SK-N-SH treated with all-trans-retinoic acid at 6 μM for 48 hours (cell line): ENCODE measurements at regions not wholly inside any gene's neighbourhood (a gene's known extent, or its start where the extent isn't known, plus 50 kb on each side); places are given as distances from the start of the nearest gene placed in this dataset.

ENCODE experiments used
- ATAC-seq: fragments of 200-7000 bp; cut with Tn5 transposase; 3 replicates; pipeline ENCODE4 v1.9.1; 2020; ENCODE audit warnings: mild to moderate bottlenecking, moderate library complexity
- ARNTL ChIP-seq: fragments of 450-650 bp; formaldehyde crosslinking; IDR thresholded peaks from 2 replicates; pipeline ENCODE4 v1.5.0; 2020; ENCODE audit warnings: low read depth, mild to moderate bottlenecking, moderate library complexity, borderline replicate concordance
- CREB5 ChIP-seq: fragments of 250-450 bp; sonication (Bioruptor Pico); IDR thresholded peaks from 2 replicates; pipeline ENCODE4 v1.5.1; 2020; ENCODE audit warnings: low read depth, mild to moderate bottlenecking, moderate library complexity
- CSDC2 ChIP-seq: fragments of 250-450 bp; sonication (Bioruptor Pico); IDR thresholded peaks from 2 replicates; pipeline ENCODE4 v1.5.0; 2020; ENCODE audit warnings: mild to moderate bottlenecking, moderate library complexity
- ESRRG ChIP-seq: fragments of 250-450 bp; sonication (Bioruptor Pico); IDR thresholded peaks from 2 replicates; pipeline ENCODE4 v1.6.1; 2021; ENCODE audit warnings: mild to moderate bottlenecking
- GLIS3 ChIP-seq: fragments of 250-450 bp; sonication (Bioruptor Pico); IDR thresholded peaks from 2 replicates; pipeline ENCODE4 v1.5.0; 2020; ENCODE audit warnings: mild to moderate bottlenecking, moderate library complexity
- ISL1 ChIP-seq: fragments of 250-450 bp; sonication (Bioruptor Pico); IDR thresholded peaks from 2 replicates; pipeline ENCODE4 v2.1.2; 2022; ENCODE audit warnings: mild to moderate bottlenecking, moderate library complexity
- OSR1 ChIP-seq: fragments of 250-450 bp; sonication (Bioruptor Pico); IDR thresholded peaks from 2 replicates; pipeline ENCODE4 v1.8.0; 2022; ENCODE audit warnings: moderate library complexity, mild to moderate bottlenecking, inconsistent platforms
- POU6F1 ChIP-seq: fragments of 250-450 bp; sonication (Bioruptor Pico); IDR thresholded peaks from 2 replicates; pipeline ENCODE4 v1.8.0; 2021; ENCODE audit warnings: low read depth, mild to moderate bottlenecking, moderate library complexity, borderline replicate concordance
- PPARA ChIP-seq: fragments of 250-450 bp; sonication (Bioruptor Pico); IDR thresholded peaks from 2 replicates; pipeline ENCODE4 v1.5.0; 2020; ENCODE audit warnings: mild to moderate bottlenecking, borderline replicate concordance
- RARB ChIP-seq: fragments of 250-450 bp; sonication (Bioruptor Pico); IDR thresholded peaks from 2 replicates; pipeline ENCODE4 v1.8.0; 2021; ENCODE audit warnings: mild to moderate bottlenecking, moderate library complexity
- TCF4 ChIP-seq: fragments of 250-450 bp; sonication (Bioruptor Pico); IDR thresholded peaks from 2 replicates; pipeline ENCODE4 v1.8.0; 2021; ENCODE audit warnings: mild to moderate bottlenecking, moderate library complexity, borderline replicate concordance
- TOX ChIP-seq: fragments of 250-450 bp; sonication (Bioruptor Pico); IDR thresholded peaks from 2 replicates; pipeline ENCODE4 v1.8.0; 2021; ENCODE audit warnings: mild to moderate bottlenecking, moderate library complexity, borderline replicate concordance
- ZC3H10 ChIP-seq: fragments of 250-450 bp; sonication (Bioruptor Pico); IDR thresholded peaks from 2 replicates; pipeline ENCODE4 v1.5.1; 2021; ENCODE audit warnings: mild to moderate bottlenecking, moderate library complexity
- ZFP3 ChIP-seq: fragments of 250-450 bp; sonication (Bioruptor Pico); IDR thresholded peaks from 2 replicates; pipeline ENCODE4 v1.5.0; 2020; ENCODE audit warnings: mild to moderate bottlenecking, moderate library complexity
- ZFP30 ChIP-seq: fragments of 450-650 bp; formaldehyde crosslinking; IDR thresholded peaks from 2 replicates; pipeline ENCODE4 v1.5.0; 2022; ENCODE audit warnings: mild to moderate bottlenecking, moderate library complexity
- ZNF565 ChIP-seq: fragments of 450-650 bp; formaldehyde crosslinking; conservative IDR thresholded peaks from 2 replicates; pipeline ENCODE4 v1.5.0; 2020; ENCODE audit warnings: low read depth, mild to moderate bottlenecking, moderate library complexity
- ZNF70 ChIP-seq: fragments of 450-650 bp; formaldehyde crosslinking; IDR thresholded peaks from 2 replicates; pipeline ENCODE4 v1.5.0; 2020; ENCODE audit warnings: mild to moderate bottlenecking, moderate library complexity
- ZNF8 ChIP-seq: fragments of 450-650 bp; formaldehyde crosslinking; IDR thresholded peaks from 2 replicates; pipeline ENCODE4 v1.5.0; 2020; ENCODE audit warnings: mild to moderate bottlenecking, moderate library complexity
- TF ChIP-seq, protein P1 (sequence below): fragments of 250-450 bp; sonication (Bioruptor Pico); IDR thresholded peaks from 2 replicates; pipeline ENCODE4 v1.8.0; 2020; ENCODE audit warnings: mild to moderate bottlenecking, moderate library complexity, borderline replicate concordance
- TF ChIP-seq, protein P2 (sequence below): fragments of 250-450 bp; sonication (Bioruptor Pico); IDR thresholded peaks from 2 replicates; pipeline ENCODE4 v1.5.1; 2021; ENCODE audit warnings: mild to moderate bottlenecking, moderate library complexity

DNA sequence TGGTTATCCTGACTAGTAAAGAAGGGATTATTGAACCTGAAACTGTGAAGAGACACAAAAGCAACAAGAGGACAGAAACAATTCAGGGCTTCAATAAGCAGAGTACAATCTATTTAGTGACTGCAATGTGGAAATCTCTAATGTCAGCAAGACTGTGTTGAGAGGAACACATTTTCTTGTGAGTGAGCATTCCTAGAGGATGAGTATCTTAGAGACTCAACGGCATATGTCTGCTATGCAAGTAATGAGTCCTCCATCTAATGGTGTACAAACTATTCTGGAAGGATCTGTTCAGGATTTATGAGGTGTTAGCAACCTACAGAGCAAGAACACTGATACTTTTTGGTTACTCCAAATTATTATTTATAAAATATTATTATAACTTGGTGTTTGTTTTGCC is 226.5 kb upstream of the NDN start:
- ATAC-seq: no peak
- no peak for TF ChIP-seq POU6F1
- no peak for TF ChIP-seq ESRRG (CRISPR knock-in tag)
- TF ChIP-seq RARB: no peak
- TF ChIP-seq ZNF70: no peak
- no peak for TF ChIP-seq OSR1 (CRISPR knock-in tag)
- TF ChIP-seq ZC3H10 (CRISPR knock-in tag): no peak
- no peak for TF ChIP-seq PPARA (CRISPR knock-in tag)
- no peak for TF ChIP-seq ZNF8 (CRISPR knock-in tag)
- no peak for TF ChIP-seq TCF4 (CRISPR knock-in tag)
- TF ChIP-seq CSDC2 (CRISPR knock-in tag): no peak
- TF ChIP-seq CREB5 (CRISPR knock-in tag): no peak
- TF ChIP-seq ZFP3 (CRISPR knock-in tag): no peak
- TF ChIP-seq ARNTL (CRISPR knock-in tag): no peak
- no peak for TF ChIP-seq GLIS3 (CRISPR knock-in tag)
- TF ChIP-seq, protein P1, sequence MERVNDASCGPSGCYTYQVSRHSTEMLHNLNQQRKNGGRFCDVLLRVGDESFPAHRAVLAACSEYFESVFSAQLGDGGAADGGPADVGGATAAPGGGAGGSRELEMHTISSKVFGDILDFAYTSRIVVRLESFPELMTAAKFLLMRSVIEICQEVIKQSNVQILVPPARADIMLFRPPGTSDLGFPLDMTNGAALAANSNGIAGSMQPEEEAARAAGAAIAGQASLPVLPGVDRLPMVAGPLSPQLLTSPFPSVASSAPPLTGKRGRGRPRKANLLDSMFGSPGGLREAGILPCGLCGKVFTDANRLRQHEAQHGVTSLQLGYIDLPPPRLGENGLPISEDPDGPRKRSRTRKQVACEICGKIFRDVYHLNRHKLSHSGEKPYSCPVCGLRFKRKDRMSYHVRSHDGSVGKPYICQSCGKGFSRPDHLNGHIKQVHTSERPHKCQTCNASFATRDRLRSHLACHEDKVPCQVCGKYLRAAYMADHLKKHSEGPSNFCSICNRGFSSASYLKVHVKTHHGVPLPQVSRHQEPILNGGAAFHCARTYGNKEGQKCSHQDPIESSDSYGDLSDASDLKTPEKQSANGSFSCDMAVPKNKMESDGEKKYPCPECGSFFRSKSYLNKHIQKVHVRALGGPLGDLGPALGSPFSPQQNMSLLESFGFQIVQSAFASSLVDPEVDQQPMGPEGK (CRISPR knock-in tag): no peak
- TF ChIP-seq ZNF565: no peak

DNA sequence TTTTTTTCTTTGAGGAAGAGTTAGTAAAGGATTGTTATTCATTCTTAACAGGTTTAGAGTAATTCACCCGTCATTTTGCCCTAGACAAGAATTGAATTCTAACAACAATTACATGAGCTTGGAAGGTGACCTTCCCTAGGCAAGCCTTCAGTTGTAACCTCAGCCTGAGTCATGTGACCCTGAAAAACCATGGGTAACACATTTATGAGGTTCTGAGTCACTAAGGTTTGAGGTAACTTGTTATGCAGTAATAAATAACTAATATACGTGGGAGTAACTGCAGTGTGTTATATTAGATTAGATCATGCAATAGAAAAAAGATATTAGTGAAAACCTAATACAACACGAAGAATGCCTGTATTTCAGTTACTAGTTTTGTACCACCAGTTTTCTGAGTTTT is 237.6 kb upstream of the NDN start:
- ATAC-seq: no peak
- TF ChIP-seq, protein P2, sequence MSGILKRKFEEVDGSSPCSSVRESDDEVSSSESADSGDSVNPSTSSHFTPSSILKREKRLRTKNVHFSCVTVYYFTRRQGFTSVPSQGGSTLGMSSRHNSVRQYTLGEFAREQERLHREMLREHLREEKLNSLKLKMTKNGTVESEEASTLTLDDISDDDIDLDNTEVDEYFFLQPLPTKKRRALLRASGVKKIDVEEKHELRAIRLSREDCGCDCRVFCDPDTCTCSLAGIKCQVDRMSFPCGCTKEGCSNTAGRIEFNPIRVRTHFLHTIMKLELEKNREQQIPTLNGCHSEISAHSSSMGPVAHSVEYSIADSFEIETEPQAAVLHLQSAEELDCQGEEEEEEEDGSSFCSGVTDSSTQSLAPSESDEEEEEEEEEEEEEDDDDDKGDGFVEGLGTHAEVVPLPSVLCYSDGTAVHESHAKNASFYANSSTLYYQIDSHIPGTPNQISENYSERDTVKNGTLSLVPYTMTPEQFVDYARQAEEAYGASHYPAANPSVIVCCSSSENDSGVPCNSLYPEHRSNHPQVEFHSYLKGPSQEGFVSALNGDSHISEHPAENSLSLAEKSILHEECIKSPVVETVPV: no peak
- TF ChIP-seq POU6F1: no peak
- no peak for TF ChIP-seq ZC3H10 (CRISPR knock-in tag)
- TF ChIP-seq ZFP30: no peak
- TF ChIP-seq, protein P1 (CRISPR knock-in tag): no peak
- no peak for TF ChIP-seq ISL1 (CRISPR knock-in tag)
- TF ChIP-seq ZNF8 (CRISPR knock-in tag): no peak
- no peak for TF ChIP-seq ARNTL (CRISPR knock-in tag)
- no peak for TF ChIP-seq CSDC2 (CRISPR knock-in tag)
- no peak for TF ChIP-seq ZNF565
- no peak for TF ChIP-seq ZNF70
- TF ChIP-seq TOX (CRISPR knock-in tag): no peak
- no peak for TF ChIP-seq GLIS3 (CRISPR knock-in tag)
- TF ChIP-seq CREB5 (CRISPR knock-in tag): no peak
